ENCODE measurements at regions not wholly inside any gene's neighbourhood (a gene's known extent, or its start where the extent isn't known, plus 50 kb on each side); places are given as distances from the start of the nearest gene placed in this dataset.

GRCh38 chr15:66900586-66901310 lies 164.7 kb upstream of the SMAD3 start:
- 90% methylated on average over 14 of the region's 14 CpGs for WGBS
- Histone ChIP-seq H3K36me3 (no peaks in the 10 kb centered on the region), H3K27me3 (replicated peaks; ENCODE audit: insufficient read depth) (no peaks in the 10 kb centered on the region), H3K27ac (no peak overlapping the region), H3K4me1 (replicated peaks) (no peaks in the 10 kb centered on the region), H3K9me3 (no peaks in the 10 kb centered on the region), H3K4me3 (no peak overlapping the region)
- intact Hi-C loops (cut with DNase I): no loop called here
- TF ChIP-seq POLR2AphosphoS5 (IDR thresholded peaks at IDR 0.05) (no peak), CTCF (IDR thresholded peaks at IDR 0.05) (no peak), POLR2A (IDR thresholded peaks at IDR 0.05) (no peak)
- DNase-seq (ENCODE audit: low spot score): no peak

- DNase-seq (ENCODE audit: low spot score): no peak
- WGBS: 81% methylated on average over 6 of the region's 6 CpGs
- TF ChIP-seq POLR2AphosphoS5 (IDR thresholded peaks at IDR 0.05) (no peak), CTCF (IDR thresholded peaks at IDR 0.05) (no peak), POLR2A (IDR thresholded peaks at IDR 0.05) (no peak)
- no peaks in the 10 kb centered on the region for H3K4me1 ChIP-seq (replicated peaks)
- H3K4me3 ChIP-seq: no peak overlapping the region
- intact Hi-C loops (cut with DNase I): no loop called here
- no peaks in the 10 kb centered on the region for H3K36me3 ChIP-seq
- no peaks in the 10 kb centered on the region for H3K9me3 ChIP-seq
- H3K27ac ChIP-seq: no peak overlapping the region
- no peaks in the 10 kb centered on the region for H3K27me3 ChIP-seq (replicated peaks; ENCODE audit: insufficient read depth)
Observed at GRCh38 chr15:66901336-66902100, 163.9 kb upstream of the SMAD3 start.

GRCh38 chr15:66905185-66905584 lies 160.2 kb upstream of the SMAD3 start:
- intact Hi-C loops (cut with DNase I): no loop called here
- Histone ChIP-seq H3K27me3 (replicated peaks; ENCODE audit: insufficient read depth) (no peaks in the 10 kb centered on the region), H3K27ac (no peak overlapping the region), H3K4me3 (no peak overlapping the region), H3K9me3 (no peaks in the 10 kb centered on the region), H3K36me3 (no peaks in the 10 kb centered on the region), H3K4me1 (replicated peaks) (no peaks in the 10 kb centered on the region)
- 98% methylated on average over 2 of the region's 2 CpGs for WGBS
- TF ChIP-seq CTCF (IDR thresholded peaks at IDR 0.05): no peak
- TF ChIP-seq POLR2AphosphoS5 (IDR thresholded peaks at IDR 0.05): no peak
- TF ChIP-seq POLR2A (IDR thresholded peaks at IDR 0.05): no peak
- no peak for DNase-seq (ENCODE audit: low spot score)

- H3K4me3 ChIP-seq: no peak overlapping the region
- intact Hi-C loops (cut with DNase I): no loop called here
- 98% methylated on average over 2 of the region's 2 CpGs for WGBS
- H3K9me3 ChIP-seq: no peaks in the 10 kb centered on the region
- no peaks in the 10 kb centered on the region for H3K4me1 ChIP-seq (replicated peaks)
- TF ChIP-seq POLR2A (IDR thresholded peaks at IDR 0.05): no peak
- TF ChIP-seq POLR2AphosphoS5 (IDR thresholded peaks at IDR 0.05): no peak
- TF ChIP-seq CTCF (IDR thresholded peaks at IDR 0.05): no peak
- H3K27ac ChIP-seq: no peak overlapping the region
- H3K27me3 ChIP-seq (replicated peaks; ENCODE audit: insufficient read depth): no peaks in the 10 kb centered on the region
- no peak for DNase-seq (ENCODE audit: low spot score)
- H3K36me3 ChIP-seq: no peaks in the 10 kb centered on the region
Observed at GRCh38 chr15:66905954-66906353, 159.4 kb upstream of the SMAD3 start.

Data from prostate gland (tissue), 2 donors.